ENCODE measurements at regions not wholly inside any gene's neighbourhood (a gene's known extent, or its start where the extent isn't known, plus 50 kb on each side); places are given as distances from the start of the nearest gene placed in this dataset.

DNA sequence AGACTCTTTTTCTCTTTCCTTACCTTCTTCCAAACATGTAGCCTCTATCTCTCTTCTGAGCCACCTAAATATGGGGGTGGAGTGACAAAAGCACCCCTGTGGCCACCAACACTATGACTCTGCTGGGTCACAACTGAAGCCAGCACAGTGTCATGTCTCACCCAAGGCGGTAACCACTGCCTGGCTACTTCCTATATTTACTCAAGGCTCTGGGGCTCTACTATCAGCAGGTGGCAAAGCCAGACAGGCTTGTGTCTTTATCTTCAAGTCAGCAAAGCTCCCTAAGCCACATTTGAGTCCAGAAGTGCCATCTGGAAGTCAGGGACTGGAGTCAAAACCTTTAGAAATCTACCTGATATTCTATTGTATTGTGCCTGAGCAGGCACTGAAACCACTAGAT, 1515.2 kb downstream of the PLA2G4A start:
- TF ChIP-seq, protein P1, sequence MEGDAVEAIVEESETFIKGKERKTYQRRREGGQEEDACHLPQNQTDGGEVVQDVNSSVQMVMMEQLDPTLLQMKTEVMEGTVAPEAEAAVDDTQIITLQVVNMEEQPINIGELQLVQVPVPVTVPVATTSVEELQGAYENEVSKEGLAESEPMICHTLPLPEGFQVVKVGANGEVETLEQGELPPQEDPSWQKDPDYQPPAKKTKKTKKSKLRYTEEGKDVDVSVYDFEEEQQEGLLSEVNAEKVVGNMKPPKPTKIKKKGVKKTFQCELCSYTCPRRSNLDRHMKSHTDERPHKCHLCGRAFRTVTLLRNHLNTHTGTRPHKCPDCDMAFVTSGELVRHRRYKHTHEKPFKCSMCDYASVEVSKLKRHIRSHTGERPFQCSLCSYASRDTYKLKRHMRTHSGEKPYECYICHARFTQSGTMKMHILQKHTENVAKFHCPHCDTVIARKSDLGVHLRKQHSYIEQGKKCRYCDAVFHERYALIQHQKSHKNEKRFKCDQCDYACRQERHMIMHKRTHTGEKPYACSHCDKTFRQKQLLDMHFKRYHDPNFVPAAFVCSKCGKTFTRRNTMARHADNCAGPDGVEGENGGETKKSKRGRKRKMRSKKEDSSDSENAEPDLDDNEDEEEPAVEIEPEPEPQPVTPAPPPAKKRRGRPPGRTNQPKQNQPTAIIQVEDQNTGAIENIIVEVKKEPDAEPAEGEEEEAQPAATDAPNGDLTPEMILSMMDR (IDR thresholded peaks at IDR 0.05) = no peak
- no peak for TF ChIP-seq POLR2A (IDR thresholded peaks at IDR 0.05)
